ENCODE measurements at regions not wholly inside any gene's neighbourhood (a gene's known extent, or its start where the extent isn't known, plus 50 kb on each side); places are given as distances from the start of the nearest gene placed in this dataset.

- DNase-seq: no peak
- no peaks in the 10 kb centered on the region; the same call in 1 of the 2 replicates for H3K27me3 ChIP-seq (ENCODE audit: insufficient read depth)
- no peak overlapping the region for H3K9ac ChIP-seq
- no peak overlapping the region for H3K27ac ChIP-seq (ENCODE audit: low read depth in 2 of 2, low read length in 1 of 2)
- CTCF ChIA-PET: interaction anchor here (0.6 to 1.8 kb wide), 3 partner anchors 24 to 430 kb away, joined by 3 to 5 read pairs (median 5); no protein-coding TSS in a partner anchor
- H3K9me3 ChIP-seq: no peaks in the 10 kb centered on the region
- no peak overlapping the region for H3K4me2 ChIP-seq
- no peaks in the 10 kb centered on the region for H3F3A ChIP-seq (replicated peaks; ENCODE audit: insufficient read depth)
- POLR2A ChIA-PET: no interaction called here
- no peak overlapping the region for H2AFZ ChIP-seq (ENCODE audit: low read depth)
- 9% methylated on average over 4 of the region's 4 CpGs for WGBS (ENCODE audit: low lambda C conversion rate)
- no peaks in the 10 kb centered on the region for H3K36me3 ChIP-seq (replicated peaks in 1 of 2; ENCODE audit: control insufficient read depth in 1 of 2, insufficient read depth in 2 of 2, low read length in 1 of 2)
- no peaks in the 10 kb centered on the region for H3K9me2 ChIP-seq
- no peaks in the 10 kb centered on the region for H4K20me1 ChIP-seq (ENCODE audit: insufficient read depth)
- TF ChIP-seq RXRA (IDR thresholded peaks at IDR 0.05; ENCODE audit: borderline replicate concordance, low read depth): no peak
- TF ChIP-seq SMC3 (IDR thresholded peaks at IDR 0.05; ENCODE audit: low read depth, low read length): no peak
- TF ChIP-seq GATA2 (CRISPR knock-in tag; IDR thresholded peaks at IDR 0.05): no peak
- TF ChIP-seq MEF2A (IDR thresholded peaks at IDR 0.05; ENCODE audit: borderline replicate concordance, low read depth): no peak
- no peaks in the 10 kb centered on the region for H3K4me1 ChIP-seq (ENCODE audit: control insufficient read depth in 1 of 2, insufficient read depth in 2 of 2, low read depth in 1 of 2, low read length in 1 of 2)
- H3K4me3 ChIP-seq (ENCODE audit: low read depth in 2 of 2, low read length in 1 of 2): no peak overlapping the region
- no peaks in the 10 kb centered on the region for H3K79me2 ChIP-seq (ENCODE audit: insufficient read depth)
These were observed 333.9 kb upstream of the SMIM30 start for GRCh38 chr7:113452245-113452644.

- H4K20me1 ChIP-seq (ENCODE audit: insufficient read depth): no peaks in the 10 kb centered on the region
- no peaks in the 10 kb centered on the region for H3K9me2 ChIP-seq
- H3K9me3 ChIP-seq: no peaks in the 10 kb centered on the region
- TF ChIP-seq NFIC (IDR thresholded peaks at IDR 0.05; ENCODE audit: borderline replicate concordance) (no peak), ELF1 (IDR thresholded peaks at IDR 0.05) (no peak), GABPA (IDR thresholded peaks at IDR 0.05; ENCODE audit: low read depth) (no peak), EZH2phosphoT487 (IDR thresholded peaks at IDR 0.05; ENCODE audit: borderline replicate concordance, low read depth) (no peak), TAF1 (IDR thresholded peaks at IDR 0.05; ENCODE audit: borderline replicate concordance, low read depth, low read length) (no peak), MAX (IDR thresholded peaks at IDR 0.05; ENCODE audit: low read depth) (no peak)
- no peaks in the 10 kb centered on the region for H3F3A ChIP-seq (replicated peaks; ENCODE audit: insufficient read depth)
- H3K4me3 ChIP-seq (ENCODE audit: low read depth in 2 of 2, low read length in 1 of 2): no peak overlapping the region
- CTCF ChIA-PET: interaction anchor here (1.2 kb wide), 1 partner anchor 13 kb away, joined by 3 read pairs; no protein-coding TSS in a partner anchor
- no peak overlapping the region for H3K9ac ChIP-seq
- no peak overlapping the region for H2AFZ ChIP-seq (ENCODE audit: low read depth)
- no peaks in the 10 kb centered on the region for H3K36me3 ChIP-seq (replicated peaks in 1 of 2; ENCODE audit: control insufficient read depth in 1 of 2, insufficient read depth in 2 of 2, low read length in 1 of 2)
- H3K4me2 ChIP-seq: no peak overlapping the region
- no peaks in the 10 kb centered on the region for H3K4me1 ChIP-seq (ENCODE audit: control insufficient read depth in 1 of 2, insufficient read depth in 2 of 2, low read depth in 1 of 2, low read length in 1 of 2)
- WGBS (ENCODE audit: low lambda C conversion rate): 92% methylated on average over 2 of the region's 2 CpGs
- no peak overlapping the region for H3K27ac ChIP-seq (ENCODE audit: low read depth in 2 of 2, low read length in 1 of 2)
- DNase-seq: no peak
- H3K79me2 ChIP-seq (ENCODE audit: insufficient read depth): no peaks in the 10 kb centered on the region
- no peaks in the 10 kb centered on the region for H3K27me3 ChIP-seq (ENCODE audit: insufficient read depth)
- POLR2A ChIA-PET: no interaction called here
These were observed 328.4 kb upstream of the SMIM30 start for GRCh38 chr7:113446791-113447190.

- no peak overlapping the region for H3K4me3 ChIP-seq (ENCODE audit: low read depth in 2 of 2, low read length in 1 of 2)
- CTCF ChIA-PET: interaction anchor here (1.2 kb wide), 1 partner anchor 14 kb away, joined by 3 read pairs; no protein-coding TSS in a partner anchor
- POLR2A ChIA-PET: no interaction called here
- TF ChIP-seq ELF1 (IDR thresholded peaks at IDR 0.05) (no peak), USF1 (IDR thresholded peaks at IDR 0.05; ENCODE audit: borderline replicate concordance, low read depth) (no peak), MXI1 (IDR thresholded peaks at IDR 0.05; ENCODE audit: low read depth, low read length) (no peak), IRF3 (IDR thresholded peaks at IDR 0.05; ENCODE audit: low read depth, low read length) (no peak), SIN3A (IDR thresholded peaks at IDR 0.05; ENCODE audit: borderline replicate concordance, low read depth, low read length) (no peak), USF2 (IDR thresholded peaks at IDR 0.05; ENCODE audit: borderline replicate concordance, low read depth, low read length) (no peak), FOSL2 (IDR thresholded peaks at IDR 0.05; ENCODE audit: borderline replicate concordance, low read depth) (no peak), ZBTB33 (IDR thresholded peaks at IDR 0.05; ENCODE audit: borderline replicate concordance, low read depth) (no peak), TEAD4 (IDR thresholded peaks at IDR 0.05; ENCODE audit: borderline replicate concordance, insufficient read depth) (no peak), FOXM1 (IDR thresholded peaks at IDR 0.05; ENCODE audit: low read depth) (no peak)
These were observed 328.0 kb upstream of the SMIM30 start for GRCh38 chr7:113446391-113446790.

More at GRCh38 chr7:113446391-113446790, 328.0 kb upstream of the SMIM30 start:
- Histone ChIP-seq H3K79me2 (ENCODE audit: insufficient read depth) (no peaks in the 10 kb centered on the region), H3K27me3 (ENCODE audit: insufficient read depth) (no peaks in the 10 kb centered on the region), H3K27ac (ENCODE audit: low read depth in 2 of 2, low read length in 1 of 2) (no peak overlapping the region), H2AFZ (ENCODE audit: low read depth) (no peak overlapping the region), H4K20me1 (ENCODE audit: insufficient read depth) (no peaks in the 10 kb centered on the region), H3K9ac (no peak overlapping the region), H3K36me3 (replicated peaks in 1 of 2; ENCODE audit: control insufficient read depth in 1 of 2, insufficient read depth in 2 of 2, low read length in 1 of 2) (no peaks in the 10 kb centered on the region), H3K9me2 (no peaks in the 10 kb centered on the region), H3K4me2 (no peak overlapping the region), H3F3A (replicated peaks; ENCODE audit: insufficient read depth) (no peaks in the 10 kb centered on the region), H3K4me1 (ENCODE audit: control insufficient read depth in 1 of 2, insufficient read depth in 2 of 2, low read depth in 1 of 2, low read length in 1 of 2) (no peaks in the 10 kb centered on the region), H3K9me3 (no peaks in the 10 kb centered on the region)
- no peak for DNase-seq
